Fibroblast of the conjunctiva (primary cell): ENCODE measurements at regions not wholly inside any gene's neighbourhood (a gene's known extent, or its start where the extent isn't known, plus 50 kb on each side); places are given as distances from the start of the nearest gene placed in this dataset.
"Not testable (repeated sequence)": the region's sequence is repeated elsewhere in the genome, so short reads cannot be mapped to it uniquely, and the experiment has no call there.

Experiments used
- DNase-seq: peaks from one replicate; pipeline ENCODE4 v3.0.0-alpha.2; 2010; ENCODE audit warnings: low read depth

DNA sequence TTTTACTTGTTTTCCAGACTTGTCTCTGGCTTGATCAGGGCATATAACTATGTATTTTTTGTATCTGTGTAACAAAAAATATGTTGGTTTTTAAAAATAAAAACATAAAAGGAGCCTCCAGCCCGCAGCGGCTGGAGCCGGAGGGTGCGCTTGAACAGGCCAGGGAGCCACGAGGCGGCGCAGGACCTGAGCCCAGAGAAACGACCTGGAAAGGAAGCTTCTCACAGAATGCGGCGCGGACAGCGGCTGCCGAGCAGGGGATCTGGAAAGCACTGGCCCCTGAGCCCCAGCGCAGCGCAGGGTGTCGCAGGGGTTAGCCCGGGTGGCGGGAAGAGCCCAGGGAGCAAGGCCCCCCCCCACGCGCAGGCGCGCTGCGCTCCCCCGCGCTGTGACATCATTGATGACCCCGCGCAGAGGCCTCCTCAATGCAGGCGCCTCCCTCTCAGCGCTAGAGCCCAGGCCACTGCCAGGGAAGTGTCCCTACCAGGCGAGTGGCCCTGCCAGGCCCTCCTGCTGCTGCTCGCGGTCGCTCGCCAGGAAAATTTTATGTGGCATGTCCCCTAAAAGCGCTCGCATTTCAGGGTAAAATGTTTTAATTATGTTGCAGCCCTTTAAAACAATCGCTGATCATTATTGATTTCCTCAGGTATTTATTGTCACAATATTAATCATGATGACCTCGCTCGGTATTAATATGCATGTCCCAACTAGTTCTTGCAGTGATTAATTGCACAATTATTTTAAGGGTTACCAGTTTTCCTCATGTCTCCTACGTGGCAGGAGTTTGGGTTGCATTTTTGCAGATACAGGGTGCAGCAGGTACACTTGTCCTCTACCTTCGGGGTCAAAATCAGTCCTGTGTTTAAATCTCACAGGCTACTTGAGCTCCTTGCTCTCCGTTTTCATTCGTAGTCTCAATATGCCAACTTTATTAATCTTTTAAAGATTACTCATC is 134.2 kb downstream of the USP22 start:
- peak; percentile 55 for DNase-seq

DNA sequence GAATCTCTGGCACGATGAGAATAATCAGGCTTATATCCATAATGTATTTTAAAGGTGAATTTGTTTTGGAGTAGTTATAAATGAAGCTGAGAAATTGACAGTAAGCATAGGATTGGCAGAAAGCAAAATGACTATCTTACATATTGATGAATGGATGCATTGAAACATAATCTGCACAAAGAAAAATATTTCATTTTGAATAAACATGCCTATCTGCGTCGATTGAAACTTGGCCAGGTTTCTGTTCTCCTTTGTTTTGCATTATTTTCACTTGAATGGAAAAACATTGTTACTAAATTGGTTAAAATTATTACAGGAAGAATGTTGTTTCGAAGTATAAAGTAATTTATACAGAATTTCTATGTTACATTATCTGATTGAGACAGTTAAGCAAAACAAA is 128.2 kb downstream of the USP22 start:
- DNase-seq, result no peak

DNA sequence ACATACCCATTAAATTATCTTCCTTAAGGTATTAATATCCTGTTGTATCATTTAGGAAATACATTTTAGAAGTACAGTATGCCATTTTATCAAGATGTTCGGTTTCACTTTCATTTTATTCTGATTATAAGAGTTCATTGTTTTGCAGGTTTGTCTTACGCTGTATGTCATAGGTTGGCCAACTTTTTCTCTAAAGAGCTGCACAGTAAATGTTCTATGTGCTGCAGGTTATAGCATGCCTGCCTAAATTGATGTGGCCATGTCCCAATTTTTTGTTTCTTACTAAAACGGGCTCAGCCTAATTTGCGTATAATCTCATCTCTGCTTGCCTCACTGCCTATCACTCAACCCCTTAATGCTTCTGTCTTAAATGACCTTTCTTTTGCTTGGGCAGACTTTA is 126.4 kb downstream of the USP22 start:
- no peak for DNase-seq

DNA sequence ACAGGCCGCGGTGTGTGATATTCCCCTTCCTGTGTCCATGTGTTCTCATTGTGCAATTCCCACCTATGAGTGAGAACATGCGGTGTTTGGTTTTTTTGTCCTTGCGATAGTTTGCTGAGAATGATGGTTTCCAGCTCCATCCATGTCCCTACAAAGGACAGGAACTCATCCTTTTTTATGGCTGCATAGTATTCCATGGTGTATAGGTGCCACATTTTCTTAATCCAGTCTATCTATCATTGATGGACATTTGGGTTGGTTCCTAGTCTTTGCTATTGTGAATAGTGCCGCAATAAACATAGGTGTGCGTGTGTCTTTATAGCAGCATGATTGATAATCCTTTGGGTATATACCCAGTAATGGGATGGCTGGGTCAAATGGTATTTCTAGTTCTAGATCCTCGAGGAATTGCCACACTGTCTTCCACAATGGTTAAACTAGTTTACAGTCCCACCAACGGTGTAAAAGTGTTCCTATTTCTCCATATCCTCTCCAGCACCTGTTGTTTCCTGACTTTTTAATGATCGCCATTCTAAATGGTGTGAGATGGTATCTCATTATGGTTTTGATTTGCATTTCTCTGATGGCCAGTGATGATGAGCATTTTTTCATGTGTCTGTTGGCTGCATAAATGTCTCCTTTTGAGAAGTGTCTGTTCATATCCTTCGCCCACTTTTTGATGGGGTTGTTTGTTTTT is 125.1 kb downstream of the USP22 start:
- not testable (repeated sequence) for DNase-seq

DNA sequence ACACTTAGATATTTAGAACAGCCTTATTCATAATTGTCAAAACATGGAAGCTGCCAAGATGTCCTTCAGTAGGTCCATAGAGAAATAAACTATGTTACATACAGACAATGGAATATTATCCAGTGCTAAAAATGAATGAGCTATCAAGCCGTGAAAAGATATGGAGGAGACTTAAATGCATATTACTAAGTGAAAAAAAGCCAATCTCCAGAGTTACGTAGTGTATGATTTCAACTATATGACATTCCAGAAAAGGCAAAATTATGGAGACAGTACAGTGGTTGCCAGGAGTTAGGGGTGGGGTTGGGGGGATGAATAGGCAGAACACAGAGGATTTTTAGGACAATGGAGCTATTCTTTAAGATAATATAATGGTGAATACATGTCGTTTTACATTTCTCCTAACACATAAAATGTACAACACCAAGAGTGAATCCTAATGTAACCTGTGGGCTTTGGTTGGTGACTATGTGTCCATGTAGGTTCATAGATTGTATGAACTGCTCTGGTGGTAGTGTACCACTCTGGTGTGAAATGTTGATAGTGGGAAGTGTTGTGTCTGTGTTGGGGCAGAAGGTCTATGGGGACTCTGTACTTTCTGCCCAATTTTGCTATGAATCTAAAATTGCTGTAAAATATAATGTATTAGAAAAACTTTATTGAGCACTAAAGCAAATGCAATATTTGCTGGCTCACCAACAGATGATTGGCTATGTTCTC is 122.6 kb downstream of the USP22 start:
- no peak for DNase-seq

DNA sequence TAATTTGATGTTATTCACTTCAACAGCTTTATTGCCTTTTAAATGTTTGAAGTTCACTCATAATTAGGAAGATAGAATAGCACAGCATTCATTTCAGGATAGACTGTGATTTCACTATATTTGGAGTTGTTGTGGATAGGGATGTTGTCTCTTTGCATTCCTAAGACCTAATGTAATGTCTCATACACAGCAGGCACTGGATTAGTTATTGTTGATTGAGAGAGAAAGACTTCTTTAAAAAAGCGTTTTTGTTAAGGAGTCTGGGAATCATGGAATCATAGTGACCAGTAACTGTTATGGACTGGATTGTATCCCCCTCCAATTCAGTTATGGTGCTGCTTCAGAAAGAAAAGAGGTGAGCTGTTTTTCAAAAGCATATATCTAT is 122.0 kb downstream of the USP22 start:
- DNase-seq, result no peak

DNA sequence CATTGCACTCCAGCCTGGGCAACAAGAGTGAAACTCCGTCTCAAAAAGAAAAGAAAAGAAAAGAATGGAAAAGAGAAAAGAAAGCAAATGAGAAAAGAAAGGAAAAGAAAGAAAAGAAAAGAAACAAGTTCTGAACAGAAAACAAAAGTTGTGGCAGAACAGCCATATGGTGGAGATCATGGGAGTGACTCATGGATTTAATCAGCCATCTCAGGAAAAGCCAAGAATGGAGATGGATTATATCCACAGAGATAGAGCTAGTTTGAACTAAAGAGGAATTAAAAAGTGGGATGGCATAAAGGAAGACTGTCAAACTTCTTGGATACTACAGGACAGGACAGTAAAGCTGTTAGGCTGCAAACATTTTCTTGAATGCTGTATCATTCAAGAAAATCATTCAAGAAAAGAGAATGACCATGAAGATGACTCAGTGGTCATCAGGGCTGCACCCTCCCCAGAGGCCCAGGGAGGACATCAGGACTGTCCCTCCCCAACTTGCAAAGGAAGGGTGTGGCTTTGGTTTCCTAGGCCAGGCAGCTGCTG is 120.6 kb downstream of the USP22 start:
- DNase-seq, result no peak

DNA sequence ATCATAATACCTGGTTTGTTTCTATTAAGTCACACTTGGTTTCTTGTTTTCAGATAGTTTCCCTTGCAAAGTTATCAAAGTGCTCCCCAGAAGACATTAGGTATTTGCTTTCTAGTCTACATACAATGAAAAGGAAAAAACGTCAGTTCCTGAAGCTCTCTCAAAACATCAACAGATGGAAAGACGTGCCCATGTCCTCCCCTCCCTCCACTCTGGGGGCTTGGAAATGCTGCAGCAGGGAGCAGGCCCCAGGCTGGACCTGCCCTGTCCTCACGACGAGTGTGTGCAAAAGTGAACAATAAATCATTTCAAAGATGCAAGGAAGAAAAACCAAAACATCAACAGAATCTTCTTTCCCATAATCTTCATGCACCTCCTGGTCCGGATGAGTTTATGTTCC is 118.5 kb downstream of the USP22 start:
- DNase-seq, result no peak

DNA sequence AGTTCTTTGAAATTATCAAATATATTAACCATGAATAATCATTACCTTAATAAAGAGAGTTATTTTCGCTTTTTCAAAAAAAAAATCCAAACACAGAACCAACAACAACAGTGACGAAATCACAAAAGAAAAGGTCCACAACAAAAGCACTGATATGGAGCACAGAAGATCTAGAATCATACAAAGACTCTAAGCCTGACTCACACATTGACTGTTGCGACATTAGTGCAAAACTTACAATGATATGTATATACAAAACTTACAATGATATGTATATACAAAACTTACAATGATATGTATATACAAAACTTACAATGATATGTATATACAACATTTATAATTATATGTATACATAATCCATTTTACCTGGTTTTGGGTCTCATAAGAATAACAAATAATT is 117.7 kb downstream of the USP22 start:
- DNase-seq, result no peak

DNA sequence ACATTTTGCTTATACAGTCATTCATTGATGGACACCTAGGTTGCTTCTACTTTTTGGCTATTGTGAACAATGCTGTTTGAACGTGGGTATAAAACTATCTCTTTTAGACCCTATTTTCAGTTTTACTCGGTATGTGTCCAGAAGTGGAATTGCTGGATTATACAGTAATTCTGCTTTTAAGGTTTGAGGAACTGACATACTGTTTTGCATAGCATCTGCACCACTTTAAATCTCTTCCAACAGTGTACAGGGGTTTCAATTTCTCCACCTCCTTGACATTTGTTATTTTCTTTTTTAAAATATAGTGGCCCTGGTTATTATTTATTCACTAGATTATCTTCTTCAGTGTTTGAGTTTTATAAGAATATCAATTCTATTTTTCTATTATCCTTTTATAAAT is 116.9 kb downstream of the USP22 start:
- no peak for DNase-seq

DNA sequence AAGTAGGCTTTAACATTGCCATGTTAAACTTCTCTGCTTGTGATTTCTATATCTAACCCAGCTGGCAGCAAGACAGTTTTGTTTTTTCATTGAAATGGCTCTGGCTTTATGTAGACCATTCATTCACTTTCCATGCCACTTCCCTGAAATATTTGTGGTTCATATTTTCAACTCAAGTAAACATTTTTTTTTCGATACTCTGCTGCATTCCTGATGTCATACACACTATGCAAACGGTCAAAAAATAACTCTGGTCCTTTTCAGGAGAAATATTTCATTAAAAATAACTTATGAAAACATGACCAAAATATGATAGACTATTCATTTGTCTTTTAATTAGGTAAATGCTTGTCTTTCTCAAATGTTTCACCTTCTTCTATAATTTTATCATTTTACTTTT is 116.3 kb downstream of the USP22 start:
- no peak for DNase-seq

DNA sequence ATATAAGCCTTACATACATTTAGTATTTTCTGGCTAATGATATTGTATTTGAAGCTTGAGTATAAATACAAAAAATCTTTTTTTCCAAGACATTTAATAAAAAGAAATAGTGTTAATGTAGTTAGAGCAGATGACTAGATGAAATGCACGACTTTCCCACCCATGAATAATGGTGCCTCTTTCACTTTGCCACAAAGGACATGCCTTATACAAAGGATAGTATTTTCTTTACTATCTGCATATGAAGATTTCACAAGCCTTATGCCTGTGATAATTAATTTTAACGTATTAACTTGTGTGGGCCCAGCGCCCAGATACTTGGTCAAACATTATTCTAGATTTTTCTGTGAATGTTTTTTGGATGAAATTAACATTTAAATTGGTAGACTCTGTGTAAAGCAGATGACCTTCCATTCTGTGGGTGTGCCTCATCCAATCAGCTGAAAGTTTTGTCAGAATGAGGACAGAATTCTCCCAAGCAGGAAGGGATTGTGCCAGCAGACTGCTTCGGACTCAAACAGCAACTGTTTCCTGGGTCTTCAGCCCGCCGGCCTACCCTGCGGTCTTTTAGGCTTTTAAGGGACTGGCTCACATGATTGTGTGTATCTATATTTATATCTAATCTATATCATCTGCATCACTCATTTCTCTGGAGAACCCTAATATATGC is 115.4 kb downstream of the USP22 start:
- DNase-seq, result no peak

DNA sequence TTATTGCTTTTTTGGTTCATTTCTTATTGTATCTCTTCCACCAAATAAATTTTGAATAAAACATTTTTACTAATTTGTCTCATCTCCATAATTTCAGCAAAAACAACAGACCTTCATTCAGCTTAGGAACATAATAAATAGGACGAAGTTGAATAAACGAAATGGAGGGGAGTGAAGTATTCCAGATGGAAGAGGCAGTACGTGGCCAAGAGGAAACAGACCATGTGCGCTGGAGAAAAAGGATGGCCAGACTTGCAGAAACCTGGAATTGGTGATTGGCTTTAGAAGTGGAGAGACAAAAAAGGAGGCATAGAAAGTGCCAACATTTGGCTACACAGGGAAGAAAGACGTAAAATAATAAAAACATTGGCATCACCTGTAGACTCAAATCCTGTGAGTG is 113.5 kb downstream of the USP22 start:
- no peak for DNase-seq

DNA sequence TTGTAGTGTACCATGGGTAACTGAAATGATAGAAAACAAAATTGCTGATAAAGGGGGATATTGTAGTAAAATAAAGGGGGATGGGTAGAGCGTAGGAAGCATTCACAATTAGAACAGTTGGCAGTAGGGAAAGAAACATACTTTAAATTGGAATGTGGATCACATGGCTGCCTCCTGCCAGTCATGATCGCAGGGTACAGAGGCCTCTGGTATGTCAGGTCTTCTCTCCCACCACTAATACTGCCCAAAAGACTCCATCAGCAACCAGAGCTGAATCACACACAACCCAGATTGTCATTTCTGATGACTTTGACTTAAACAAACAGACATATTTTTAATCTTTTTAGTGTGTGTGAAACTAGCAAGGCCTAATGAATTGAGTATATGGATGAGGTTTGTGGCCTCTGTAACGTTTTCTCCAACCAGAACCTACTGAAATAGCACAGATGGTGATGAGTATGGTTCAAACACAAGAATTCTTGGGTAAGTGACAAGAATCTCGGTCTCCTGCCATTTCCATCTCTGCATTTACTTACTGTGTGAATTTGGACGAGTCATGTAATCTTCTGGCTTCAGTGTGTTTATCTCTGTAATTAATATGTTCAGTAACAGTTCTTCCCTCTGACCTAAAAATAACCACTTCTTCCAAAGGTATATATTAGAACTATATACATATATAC is 112.6 kb downstream of the USP22 start:
- DNase-seq, result no peak

DNA sequence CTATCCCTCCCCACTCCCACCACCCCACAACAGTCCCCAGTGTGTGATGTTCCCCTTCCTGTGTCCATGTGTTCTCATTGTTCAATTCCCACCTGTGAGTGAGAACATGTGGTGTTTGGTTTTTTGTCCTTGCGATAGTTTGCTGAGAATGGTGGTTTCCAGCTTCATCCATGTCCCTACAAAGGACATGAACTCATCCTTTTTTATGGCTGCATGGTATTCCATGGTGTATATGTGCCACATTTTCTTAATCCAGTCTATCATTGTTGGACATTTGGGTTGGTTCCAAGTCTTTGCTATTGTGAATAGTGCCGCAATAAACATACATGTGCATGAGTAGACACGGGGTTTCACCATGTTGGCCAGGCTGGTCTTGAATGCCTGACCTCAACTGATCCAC is 109.8 kb downstream of the USP22 start:
- DNase-seq, result not testable (repeated sequence)

DNA sequence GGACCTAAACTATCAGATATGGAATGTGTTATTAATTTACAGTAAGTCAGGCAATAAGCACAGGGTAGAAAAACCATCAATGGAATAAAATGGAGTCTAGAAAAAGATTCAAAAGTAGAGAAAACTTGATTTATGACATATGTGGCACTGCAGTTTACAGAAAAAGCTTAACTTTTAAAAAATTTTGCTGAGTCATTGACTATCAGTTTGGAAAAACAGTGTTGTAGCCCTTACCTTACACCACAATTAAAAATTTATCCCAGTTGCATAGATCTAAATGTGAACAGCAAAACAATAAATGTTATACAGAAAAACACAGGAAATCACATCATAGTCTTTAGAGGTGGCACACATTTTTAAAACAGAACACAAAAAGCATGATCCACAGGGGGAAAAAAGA is 108.5 kb downstream of the USP22 start:
- no peak for DNase-seq

DNA sequence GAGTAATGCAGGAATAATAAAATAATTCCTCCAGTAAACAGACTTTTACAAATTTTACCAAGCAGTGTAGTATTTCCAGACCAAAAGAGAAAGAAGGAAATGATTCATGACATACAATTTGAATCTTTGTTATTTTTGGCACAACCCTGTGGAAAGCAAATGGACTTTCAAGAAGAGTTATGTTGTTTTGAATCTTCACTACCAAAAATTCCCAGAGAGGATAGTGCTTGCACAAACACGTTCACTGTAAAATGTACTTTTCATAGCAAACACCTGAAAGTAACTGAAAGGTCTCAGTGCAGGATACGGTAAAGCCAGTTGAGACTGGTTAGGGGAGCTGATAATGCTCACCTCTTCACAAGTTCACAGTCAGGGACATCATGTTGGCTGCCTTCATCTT is 107.1 kb downstream of the USP22 start:
- peak; percentile 45 for DNase-seq

DNA sequence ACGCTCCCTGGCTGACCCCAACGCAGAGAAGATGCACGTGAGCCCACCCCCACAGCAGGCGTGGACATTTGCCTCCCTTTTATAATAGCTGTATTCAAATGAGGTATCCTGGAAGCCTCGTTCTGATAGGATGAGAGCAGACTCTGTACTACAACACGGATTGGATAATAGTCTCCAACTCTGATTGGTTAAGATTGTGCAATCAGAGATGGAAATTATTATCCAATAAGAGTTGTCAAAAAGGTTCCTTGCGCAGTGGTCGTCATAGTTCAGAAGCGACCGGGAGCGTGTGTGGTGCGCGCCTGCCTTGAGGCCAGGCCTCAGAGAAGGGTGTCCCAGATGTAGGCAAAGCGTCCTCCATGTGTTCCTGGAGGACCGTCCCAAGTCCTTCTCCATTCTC is 104.6 kb downstream of the USP22 start:
- DNase-seq, result no peak

DNA sequence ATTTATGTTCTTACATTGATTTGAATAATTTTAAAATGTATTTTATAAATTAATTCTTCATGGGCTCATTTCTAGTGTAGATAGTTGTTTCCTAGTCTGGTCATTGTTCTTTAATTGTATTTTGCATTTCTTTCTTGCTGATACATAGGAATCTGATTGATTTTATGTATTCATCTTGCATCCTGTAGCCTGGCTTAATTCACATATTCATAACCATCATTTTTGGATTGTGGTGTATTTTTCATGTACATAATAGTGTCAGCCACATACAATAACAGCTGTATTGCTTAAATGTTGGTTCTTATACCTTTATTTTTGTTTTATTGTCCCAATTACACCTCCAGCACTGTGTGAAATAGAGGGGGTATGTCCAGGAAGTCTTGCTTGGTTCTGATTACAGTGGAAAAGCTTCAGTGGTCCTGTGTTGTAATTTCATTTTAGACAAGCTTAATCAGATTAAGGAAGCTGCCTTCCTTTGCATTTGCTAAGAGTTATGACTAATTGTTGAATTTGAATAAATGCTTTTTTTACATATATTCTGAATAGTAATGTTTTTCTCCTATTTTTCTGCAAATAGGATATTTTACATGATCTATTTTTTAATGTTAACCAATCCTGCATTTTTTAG is 103.7 kb downstream of the USP22 start:
- no peak for DNase-seq

DNA sequence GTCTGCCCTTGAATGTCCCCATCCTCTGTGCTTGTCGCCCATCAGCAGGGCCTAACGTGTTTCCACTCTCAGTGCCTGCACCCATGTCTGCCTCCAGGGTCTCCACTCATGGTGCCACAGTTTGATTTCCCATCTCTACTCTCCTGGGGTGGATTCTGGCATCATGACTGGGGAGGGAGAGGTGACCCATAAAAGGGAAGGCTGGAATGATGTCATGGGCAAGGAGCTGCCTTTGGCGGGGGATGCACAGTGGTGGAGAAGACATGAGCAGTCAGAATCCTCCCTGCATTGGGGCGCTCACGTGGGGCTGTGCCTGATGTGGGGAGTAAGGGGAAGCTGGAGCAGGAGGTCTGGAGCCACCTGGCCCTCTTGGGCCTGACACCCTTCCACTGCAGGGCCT is 100.9 kb downstream of the USP22 start:
- DNase-seq, result no peak
